ENCODE measurements at regions not wholly inside any gene's neighbourhood (a gene's known extent, or its start where the extent isn't known, plus 50 kb on each side); places are given as distances from the start of the nearest gene placed in this dataset.
"Not testable (repeated sequence)": the region's sequence is repeated elsewhere in the genome, so short reads cannot be mapped to it uniquely, and the experiment has no call there.

GRCh38 chr3:110974902-110975301 lies 96.7 kb upstream of the NECTIN3 start:
- Histone ChIP-seq H3K27me3 (ENCODE audit: insufficient read depth, low read depth, severe bottlenecking) (no peaks in the 10 kb centered on the region), H3K27ac (no peak overlapping the region), H3K36me3 (no peaks in the 10 kb centered on the region), H3K9me3 (ENCODE audit: severe bottlenecking) (no peaks in the 10 kb centered on the region), H3K4me3 (ENCODE audit: low read depth, low read length) (no peak overlapping the region)
- no peak for DNase-seq
- TF ChIP-seq, protein P1, sequence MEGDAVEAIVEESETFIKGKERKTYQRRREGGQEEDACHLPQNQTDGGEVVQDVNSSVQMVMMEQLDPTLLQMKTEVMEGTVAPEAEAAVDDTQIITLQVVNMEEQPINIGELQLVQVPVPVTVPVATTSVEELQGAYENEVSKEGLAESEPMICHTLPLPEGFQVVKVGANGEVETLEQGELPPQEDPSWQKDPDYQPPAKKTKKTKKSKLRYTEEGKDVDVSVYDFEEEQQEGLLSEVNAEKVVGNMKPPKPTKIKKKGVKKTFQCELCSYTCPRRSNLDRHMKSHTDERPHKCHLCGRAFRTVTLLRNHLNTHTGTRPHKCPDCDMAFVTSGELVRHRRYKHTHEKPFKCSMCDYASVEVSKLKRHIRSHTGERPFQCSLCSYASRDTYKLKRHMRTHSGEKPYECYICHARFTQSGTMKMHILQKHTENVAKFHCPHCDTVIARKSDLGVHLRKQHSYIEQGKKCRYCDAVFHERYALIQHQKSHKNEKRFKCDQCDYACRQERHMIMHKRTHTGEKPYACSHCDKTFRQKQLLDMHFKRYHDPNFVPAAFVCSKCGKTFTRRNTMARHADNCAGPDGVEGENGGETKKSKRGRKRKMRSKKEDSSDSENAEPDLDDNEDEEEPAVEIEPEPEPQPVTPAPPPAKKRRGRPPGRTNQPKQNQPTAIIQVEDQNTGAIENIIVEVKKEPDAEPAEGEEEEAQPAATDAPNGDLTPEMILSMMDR (IDR thresholded peaks at IDR 0.05; ENCODE audit: low read depth, low read length): no peak

DNA sequence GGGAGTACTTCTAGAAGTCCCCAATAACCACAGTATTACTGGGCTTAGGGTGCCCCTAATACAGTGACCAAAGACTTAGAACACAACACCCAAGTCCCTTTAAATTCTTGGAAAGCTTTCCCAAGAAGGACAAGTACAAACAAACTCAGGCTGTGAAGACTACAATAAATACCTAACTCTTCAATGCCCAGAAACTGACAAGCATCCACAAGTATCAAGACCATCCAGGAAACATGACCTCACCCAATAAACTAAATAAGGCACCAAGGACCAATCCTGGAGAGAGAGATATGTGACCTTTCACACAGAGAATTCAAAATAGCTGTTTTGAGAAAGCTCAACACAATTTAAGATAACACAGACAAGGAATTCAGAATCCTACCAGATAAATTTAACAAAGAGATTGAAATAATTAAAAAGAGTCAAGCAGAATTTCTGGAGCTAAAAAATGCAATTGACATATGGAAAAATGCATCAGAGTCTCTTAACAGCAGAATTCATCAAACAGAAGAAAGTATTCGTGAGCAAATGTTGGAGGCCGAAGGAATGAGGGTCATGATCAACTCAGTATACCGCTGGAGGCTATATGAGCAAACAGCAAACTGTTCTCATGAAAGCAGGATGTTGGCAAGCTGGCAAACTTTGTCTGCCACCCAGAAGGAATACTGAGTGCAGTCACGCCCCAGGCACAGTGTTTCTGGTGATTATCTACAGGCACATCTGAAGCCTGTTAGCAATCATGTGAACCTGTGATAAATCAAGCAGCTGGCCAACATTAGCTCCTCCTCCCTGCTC lies 87.0 kb upstream of the NECTIN3 start:
- Histone ChIP-seq H3K9me3 (ENCODE audit: severe bottlenecking) (no peaks in the 10 kb centered on the region), H3K27me3 (ENCODE audit: insufficient read depth, low read depth, severe bottlenecking) (no peaks in the 10 kb centered on the region), H3K36me3 (no peaks in the 10 kb centered on the region), H3K4me3 (ENCODE audit: low read depth, low read length) (no peak overlapping the region), H3K27ac (no peak overlapping the region)
- no peak for DNase-seq
- TF ChIP-seq, protein P1 (IDR thresholded peaks at IDR 0.05; ENCODE audit: low read depth, low read length): no peak

- no peak for DNase-seq
- TF ChIP-seq, protein P1 (IDR thresholded peaks at IDR 0.05; ENCODE audit: low read depth, low read length): no peak
- no peak overlapping the region for H3K27ac ChIP-seq
- no peak overlapping the region for H3K4me3 ChIP-seq (ENCODE audit: low read depth, low read length)
- H3K9me3 ChIP-seq (ENCODE audit: severe bottlenecking): no peaks in the 10 kb centered on the region
- no peaks in the 10 kb centered on the region for H3K36me3 ChIP-seq
- no peaks in the 10 kb centered on the region for H3K27me3 ChIP-seq (ENCODE audit: insufficient read depth, low read depth, severe bottlenecking)
Measured at GRCh38 chr3:110989446-110989845, 82.2 kb upstream of the NECTIN3 start.

DNA sequence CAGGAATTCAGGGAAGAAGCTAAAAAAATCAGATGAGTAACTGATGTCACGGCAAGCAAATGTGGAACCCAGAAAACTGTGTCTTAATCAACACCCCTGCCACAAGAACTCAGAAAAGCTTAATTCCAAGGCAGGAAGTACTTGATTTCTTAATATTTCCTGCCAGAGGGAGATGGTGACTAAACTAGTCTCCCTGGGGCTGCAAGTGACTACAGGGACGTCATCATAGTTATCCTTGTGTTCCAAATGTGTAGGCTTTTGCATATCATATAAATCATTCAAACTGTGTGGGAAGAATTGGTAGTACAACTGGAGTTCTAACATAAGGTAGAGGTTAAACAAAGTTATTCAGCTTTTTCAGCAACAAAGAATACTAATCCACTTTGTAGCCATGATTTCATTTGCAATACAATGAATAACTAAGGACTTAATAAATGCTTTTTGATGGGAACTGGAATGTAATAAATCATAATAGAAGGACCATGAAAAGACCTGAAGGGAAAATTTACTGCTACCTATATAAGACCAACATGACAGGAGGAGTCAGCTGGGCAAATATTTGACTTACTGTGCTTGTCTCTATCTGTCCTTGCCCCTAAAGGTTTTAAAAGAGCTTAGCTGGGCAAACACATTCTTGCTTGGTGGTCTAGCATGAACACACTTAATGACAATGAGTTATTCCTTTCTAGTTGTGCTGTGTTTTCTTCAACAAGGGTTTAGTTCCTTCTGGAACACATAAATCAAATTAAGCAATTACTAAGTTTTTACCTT lies 76.0 kb upstream of the NECTIN3 start:
- DNase-seq: no peak
- no peaks in the 10 kb centered on the region for H3K9me3 ChIP-seq (ENCODE audit: severe bottlenecking)

DNA sequence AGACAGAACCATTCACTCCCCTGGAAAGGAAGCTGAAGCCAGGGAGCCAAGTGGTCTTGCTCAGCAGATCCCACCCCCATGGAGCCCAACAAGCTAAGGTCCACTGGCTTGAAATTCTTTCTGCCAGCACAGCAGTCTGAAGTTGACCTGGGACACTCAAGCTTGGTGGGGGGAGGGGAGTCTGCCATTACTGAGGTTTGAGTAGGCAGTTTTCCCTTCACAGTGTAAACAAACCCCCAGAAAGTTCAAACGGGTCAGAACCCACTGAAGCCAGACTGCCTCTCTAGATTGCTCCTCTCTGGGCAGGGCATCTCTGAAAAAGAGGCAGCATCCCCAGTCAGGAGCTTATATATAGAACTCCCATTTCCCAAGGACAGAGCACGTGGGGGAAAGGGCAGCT lies 72.8 kb upstream of the NECTIN3 start:
- not testable (repeated sequence) for H3K36me3 ChIP-seq; H3K4me3 ChIP-seq (ENCODE audit: low read depth, low read length); H3K27me3 ChIP-seq (ENCODE audit: insufficient read depth, low read depth, severe bottlenecking); DNase-seq; H3K9me3 ChIP-seq (ENCODE audit: severe bottlenecking); H3K27ac ChIP-seq

More for the DNA sequence above, 76.0 kb upstream of the NECTIN3 start:
- Histone ChIP-seq H3K27me3 (ENCODE audit: insufficient read depth, low read depth, severe bottlenecking) (no peaks in the 10 kb centered on the region), H3K36me3 (no peaks in the 10 kb centered on the region), H3K4me3 (ENCODE audit: low read depth, low read length) (no peak overlapping the region), H3K27ac (no peak overlapping the region)
- TF ChIP-seq, protein P1 (IDR thresholded peaks at IDR 0.05; ENCODE audit: low read depth, low read length): no peak

GRCh38 chr3:111006485-111006884 lies 65.1 kb upstream of the NECTIN3 start:
- H3K36me3 ChIP-seq; H3K9me3 ChIP-seq (ENCODE audit: severe bottlenecking); H3K27me3 ChIP-seq (ENCODE audit: insufficient read depth, low read depth, severe bottlenecking); H3K4me3 ChIP-seq (ENCODE audit: low read depth, low read length); H3K27ac ChIP-seq: not testable (repeated sequence)
- TF ChIP-seq, protein P1 (IDR thresholded peaks at IDR 0.05; ENCODE audit: low read depth, low read length): 0 out of 2 replicates have a peak, but pooled peaks have one; percentile 14
- DNase-seq: peak; percentile 42

All from WERI-Rb-1 (cell line).